ENCODE measurements at regions not wholly inside any gene's neighbourhood (a gene's known extent, or its start where the extent isn't known, plus 50 kb on each side); places are given as distances from the start of the nearest gene placed in this dataset.
A peak's percentile ranks its signal among the peaks of the same experiment; 100 is the strongest.

- 100% methylated on average over 3 of the region's 3 CpGs; no CpG with 5 or more reads in 1 of the 2 experiments for WGBS, 2 experiments (ENCODE audit: extremely low coverage in 1 of 2, insufficient coverage in 1 of 2, insufficient read length in 1 of 2, insufficient replicate concordance in 2 of 2, low coverage in 1 of 2, low lambda C conversion rate in 2 of 2, missing lambda C conversion rate in 1 of 2)
- no peaks in the 10 kb centered on the region for H3K79me2 ChIP-seq (ENCODE audit: control insufficient read depth in 1 of 2, insufficient read depth in 2 of 2, low read length in 2 of 2)
- no peak overlapping the region for H2BK15ac ChIP-seq (ENCODE audit: low read length)
- ChIA-PET POLR2A (ENCODE audit: partially characterized antibody) (no interaction called here), CTCF (ENCODE audit: partially characterized antibody) (no interaction called here)
- no peak overlapping the region for H3K18ac ChIP-seq (ENCODE audit: extremely low read depth, low read length)
- no peak overlapping the region for H3K9ac ChIP-seq (replicated peaks in 1 of 4; ENCODE audit: extremely low read depth in 1 of 4, low read depth in 3 of 4, low read length in 3 of 4)
- H4K5ac ChIP-seq (ENCODE audit: insufficient read length, low read depth, low read length): no peak overlapping the region
- H4K8ac ChIP-seq (ENCODE audit: extremely low read depth, insufficient read depth, low read length): no peak overlapping the region
- H3K4ac ChIP-seq (replicated peaks; ENCODE audit: insufficient read length, low read depth, low read length): no peak overlapping the region
- no peaks in the 10 kb centered on the region for H3K9me3 ChIP-seq (ENCODE audit: insufficient read depth in 2 of 2, low read depth in 1 of 2, low read length in 1 of 2)
- no peak overlapping the region for H3K27ac ChIP-seq (ENCODE audit: low read depth, low read length)
- no peaks in the 10 kb centered on the region for H3K23me2 ChIP-seq (ENCODE audit: low read depth, low read length)
- no peak overlapping the region for H2BK12ac ChIP-seq (ENCODE audit: low read depth, low read length)
- no peaks in the 10 kb centered on the region for H3K4me1 ChIP-seq (replicated peaks in 1 of 4; ENCODE audit: control insufficient read depth in 3 of 4, insufficient read depth in 4 of 4, low read length in 3 of 4)
- no peak overlapping the region for H2BK5ac ChIP-seq (ENCODE audit: low read depth, low read length)
- H3K27me3 ChIP-seq (replicated peaks in 1 of 4; ENCODE audit: control insufficient read depth in 3 of 4, extremely low read depth in 1 of 4, insufficient read depth in 3 of 4, low read length in 3 of 4): peaks cover 0 to 6% (median 3%) of the 10 kb centered on the region in 4 experiments; a peak in 4 of 7 replicates
- no peak overlapping the region for H3K56ac ChIP-seq (replicated peaks; ENCODE audit: insufficient read length, low read depth, low read length)
- no peak overlapping the region for H2AFZ ChIP-seq (ENCODE audit: low read length)
- TF ChIP-seq RBBP5 (IDR thresholded peaks at IDR 0.05; ENCODE audit: borderline replicate concordance, low read depth, low read length): no peak
- no peak for TF ChIP-seq JUND (IDR thresholded peaks at IDR 0.05; ENCODE audit: low read length)
- no peak for TF ChIP-seq SAP30 (IDR thresholded peaks at IDR 0.05; ENCODE audit: insufficient read depth, insufficient replicate concordance, low read length)
- TF ChIP-seq YY1 (IDR thresholded peaks at IDR 0.05; ENCODE audit: low read depth, low read length): no peak
- no peak for TF ChIP-seq CTBP2 (IDR thresholded peaks at IDR 0.05; ENCODE audit: borderline replicate concordance, insufficient read depth, insufficient read length, low read length)
- TF ChIP-seq POLR2AphosphoS5 (IDR thresholded peaks at IDR 0.05; ENCODE audit: low read depth, low read length): no peak
- no peak for TF ChIP-seq ZNF274 (IDR thresholded peaks at IDR 0.05; ENCODE audit: borderline replicate concordance, extremely low read depth, low read length)
- no peak for TF ChIP-seq BACH1 (IDR thresholded peaks at IDR 0.05; ENCODE audit: low read length)
- TF ChIP-seq HDAC2 (IDR thresholded peaks at IDR 0.05; ENCODE audit: borderline replicate concordance in 1 of 2, low read depth in 2 of 2, low read length in 2 of 2): no peak
- TF ChIP-seq GABPA (IDR thresholded peaks at IDR 0.05; ENCODE audit: borderline replicate concordance, insufficient read depth, low read length): no peak
- no peak for TF ChIP-seq NANOG (IDR thresholded peaks at IDR 0.05; ENCODE audit: insufficient read depth, low read depth, low read length, poor library complexity, severe bottlenecking)
- no peak for TF ChIP-seq KDM5A (IDR thresholded peaks at IDR 0.05; ENCODE audit: low read length)
- TF ChIP-seq POLR2A (IDR thresholded peaks at IDR 0.05; ENCODE audit: control extremely low read depth in 1 of 2, low read depth in 2 of 2, low read length in 2 of 2): no peak
- no peak overlapping the region for H4K91ac ChIP-seq (replicated peaks; ENCODE audit: insufficient read length, low read length)
- no peak overlapping the region for H3K23ac ChIP-seq (ENCODE audit: insufficient read length)
- no peak overlapping the region for H3K4me3 ChIP-seq (ENCODE audit: extremely low read depth in 1 of 4, insufficient read depth in 2 of 4, low read depth in 3 of 4, low read length in 4 of 4)
- 0 out of 2 replicates have a peak overlapping the region, but pooled peaks have one; percentile 9 for H2AK5ac ChIP-seq (ENCODE audit: low read depth, low read length)
- H3K14ac ChIP-seq (ENCODE audit: insufficient read length): no peak overlapping the region
- no peak for DNase-seq (ENCODE audit: low read depth in 1 of 2, low spot score in 2 of 2)
- H2BK20ac ChIP-seq (ENCODE audit: low read length): no peak overlapping the region
- H4K20me1 ChIP-seq (replicated peaks in 1 of 2; ENCODE audit: control insufficient read depth in 1 of 2, insufficient read depth in 2 of 2, low read length in 2 of 2): no peaks in the 10 kb centered on the region
- H3K36me3 ChIP-seq (ENCODE audit: control insufficient read depth in 2 of 4, insufficient read depth in 4 of 4, low read length in 3 of 4): no peaks in the 10 kb centered on the region
- H3K4me2 ChIP-seq (ENCODE audit: insufficient read depth in 1 of 2, low read depth in 2 of 2, low read length in 2 of 2): no peak overlapping the region
- H3K79me1 ChIP-seq (ENCODE audit: low read depth, low read length): no peaks in the 10 kb centered on the region
- H2BK120ac ChIP-seq (replicated peaks; ENCODE audit: low read depth, low read length): no peak overlapping the region
- FAIRE-seq: no peak
These were observed 540.1 kb upstream of the SEMA6D start for GRCh38 chr15:47177177-47177576.

Measured in H1 (cell line).